Urothelium cell line (cell line): ENCODE measurements at regions not wholly inside any gene's neighbourhood (a gene's known extent, or its start where the extent isn't known, plus 50 kb on each side); places are given as distances from the start of the nearest gene placed in this dataset.
A peak's percentile ranks its signal among the peaks of the same experiment; 100 is the strongest.
"Not testable (repeated sequence)": the region's sequence is repeated elsewhere in the genome, so short reads cannot be mapped to it uniquely, and the experiment has no call there.

Experiments used
- DNase-seq: peaks from one replicate; pipeline ENCODE4 v3.0.0; 2011; ENCODE audit warnings: low spot score, mixed read lengths
- FAIRE-seq: peaks from 2 replicates; lab custom pipeline; 2011; peaks lifted over from hg19 to GRCh38; lab: Jason Lieb, UNC

DNA sequence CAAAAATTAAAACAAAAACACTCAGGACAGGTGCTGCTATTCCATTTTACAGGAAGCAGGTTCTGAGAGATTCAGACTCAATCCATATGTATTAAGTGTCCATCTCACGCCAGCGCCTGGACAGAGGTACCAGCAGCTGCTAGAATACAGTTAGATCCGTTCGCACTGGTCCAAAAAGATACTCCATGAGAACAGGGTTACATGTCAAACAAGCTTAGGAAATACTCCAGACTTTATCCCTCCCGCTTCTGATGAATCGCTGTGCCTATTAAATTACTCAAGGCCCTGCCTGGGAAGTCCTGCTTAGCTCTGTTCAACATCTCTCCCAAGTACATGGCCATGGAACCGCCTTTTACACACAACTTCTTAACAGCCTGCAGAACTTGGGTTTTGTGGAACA lies 50.2 kb upstream of the SLC35C1 start:
- FAIRE-seq (no peak), DNase-seq (no peak)

GRCh38 chr11:45754261-45754709 lies 50.7 kb upstream of the SLC35C1 start:
- FAIRE-seq, result no peak

DNA sequence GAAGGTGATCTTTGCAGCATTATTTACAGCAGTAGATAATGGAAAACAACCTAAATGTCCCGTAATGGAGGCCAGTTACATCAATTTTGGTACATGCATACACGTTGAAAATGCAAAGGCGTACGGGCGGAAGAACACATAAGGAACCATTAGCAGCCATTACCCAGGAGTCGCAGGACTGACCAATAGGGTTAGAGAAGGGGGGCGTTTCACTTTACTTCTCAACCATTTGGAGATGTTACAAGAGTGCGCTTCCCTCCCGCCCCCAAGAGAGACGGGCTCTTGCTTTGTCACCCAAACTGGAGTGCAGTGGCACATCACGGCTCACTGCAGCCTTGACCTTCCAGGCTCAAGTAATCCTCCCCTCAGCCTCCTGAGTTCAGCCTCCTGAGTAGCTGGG lies 52.8 kb upstream of the SLC35C1 start:
- no peak for FAIRE-seq
- no peak for DNase-seq

More at GRCh38 chr11:45754261-45754709, 50.7 kb upstream of the SLC35C1 start:
- no peak for DNase-seq

GRCh38 chr11:45751430-45751829 lies 53.5 kb upstream of the SLC35C1 start:
- FAIRE-seq (no peak), DNase-seq (no peak)

DNA sequence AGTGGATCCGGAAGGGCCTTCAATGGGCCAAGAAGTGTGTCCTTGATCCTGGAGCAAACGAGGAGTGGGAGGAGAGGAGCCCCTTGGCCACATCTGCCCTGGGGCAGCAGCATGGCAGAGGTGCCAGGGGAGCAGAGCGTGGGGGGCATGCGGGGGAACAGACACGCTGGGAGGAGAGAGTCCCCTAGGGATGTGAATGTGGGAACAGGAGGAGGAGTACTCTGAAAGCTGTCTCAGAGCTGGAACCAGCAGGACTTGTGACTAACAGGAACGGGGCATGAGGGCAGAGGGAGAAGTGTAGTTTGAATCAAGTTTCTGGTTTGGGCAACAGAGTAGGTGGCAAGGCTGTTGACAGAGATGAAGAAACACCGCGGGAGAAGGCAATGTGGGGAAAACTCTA lies 54.5 kb upstream of the SLC35C1 start:
- FAIRE-seq, result no peak
- DNase-seq, result no peak

DNA sequence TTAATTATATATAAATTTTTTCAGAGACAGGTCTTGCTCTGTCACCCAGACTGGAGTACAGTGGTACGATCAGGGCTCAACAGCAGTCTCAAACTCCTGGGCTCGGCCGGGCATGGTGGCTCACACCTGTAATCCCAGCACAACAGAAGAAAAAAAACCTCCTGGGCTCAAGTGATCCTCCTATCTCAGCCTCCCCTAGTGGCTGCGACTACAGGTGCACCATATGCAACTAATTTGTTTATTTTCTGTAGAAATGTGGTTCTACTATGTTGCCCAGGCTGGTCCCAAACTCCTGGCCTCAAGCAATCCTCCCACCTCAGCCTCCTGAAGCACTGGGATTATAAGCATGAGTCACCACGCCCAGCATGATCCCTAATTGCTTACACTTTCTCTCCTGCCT lies 56.1 kb upstream of the SLC35C1 start:
- FAIRE-seq (no peak), DNase-seq (no peak)

- no peak for DNase-seq
- no peak for FAIRE-seq
Observed at GRCh38 chr11:45745065-45745811, 59.7 kb upstream of the SLC35C1 start.

DNA sequence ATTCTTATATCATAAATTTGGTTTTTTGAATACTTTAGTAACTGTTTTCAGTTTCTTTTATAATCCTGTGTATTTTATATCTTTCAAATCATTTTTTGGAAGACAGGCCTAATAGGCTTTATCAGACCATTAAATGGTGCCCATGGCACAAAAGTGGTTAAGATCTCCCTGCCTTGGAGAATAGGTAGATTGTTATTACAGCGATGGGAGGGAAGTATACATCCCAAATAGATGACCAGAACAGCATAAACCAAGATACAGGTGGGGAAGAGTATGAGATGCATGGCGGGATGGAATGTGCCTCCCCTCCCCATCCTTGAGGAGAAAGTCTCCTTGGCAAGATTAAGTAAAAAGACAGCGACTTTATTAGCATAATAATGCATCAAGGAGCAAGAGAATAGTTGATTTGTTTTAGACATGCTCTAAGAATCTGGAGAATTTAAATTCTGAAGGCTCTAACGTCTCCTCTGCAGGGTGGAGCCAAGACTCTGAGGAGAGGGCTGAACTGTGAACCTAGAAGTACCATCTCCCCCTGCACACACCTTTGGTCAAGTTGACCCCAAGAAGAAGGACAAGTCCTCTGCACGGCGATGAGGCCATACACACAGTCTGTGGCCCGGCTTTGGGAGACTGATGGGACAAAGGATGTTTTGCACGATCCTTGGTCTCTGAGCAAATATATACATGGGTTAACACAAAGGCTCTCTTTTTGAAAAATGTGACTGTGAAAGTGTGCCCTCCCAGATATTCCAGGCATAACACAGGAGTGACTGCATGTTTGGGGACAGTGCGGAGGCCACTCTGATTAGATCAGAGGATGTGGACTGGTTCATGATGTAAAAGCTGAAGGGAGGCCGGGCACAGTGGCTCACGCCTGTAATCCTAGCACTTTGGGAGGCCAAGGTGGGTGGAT lies 61.1 kb upstream of the SLC35C1 start:
- no peak for FAIRE-seq
- no peak for DNase-seq

DNA sequence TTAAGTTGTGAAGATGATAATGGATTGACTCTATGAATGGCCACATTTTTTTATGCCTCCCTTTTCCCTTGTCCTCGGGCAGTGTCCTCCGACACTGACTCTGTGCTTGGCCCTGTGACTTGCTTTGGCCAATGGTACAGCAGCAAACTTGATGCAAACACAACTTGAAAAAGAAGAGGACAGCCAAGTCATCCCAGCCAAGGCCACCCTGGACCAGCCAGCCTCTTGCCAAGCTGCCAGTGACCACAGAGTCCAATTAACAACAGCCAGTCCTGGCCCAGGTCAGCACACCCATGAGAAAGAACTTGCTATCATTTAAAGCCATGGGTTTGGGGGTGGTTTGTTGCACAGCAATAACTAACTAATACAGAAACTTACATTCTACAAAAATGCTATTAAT lies 63.4 kb upstream of the SLC35C1 start:
- no peak for DNase-seq
- no peak for FAIRE-seq

DNA sequence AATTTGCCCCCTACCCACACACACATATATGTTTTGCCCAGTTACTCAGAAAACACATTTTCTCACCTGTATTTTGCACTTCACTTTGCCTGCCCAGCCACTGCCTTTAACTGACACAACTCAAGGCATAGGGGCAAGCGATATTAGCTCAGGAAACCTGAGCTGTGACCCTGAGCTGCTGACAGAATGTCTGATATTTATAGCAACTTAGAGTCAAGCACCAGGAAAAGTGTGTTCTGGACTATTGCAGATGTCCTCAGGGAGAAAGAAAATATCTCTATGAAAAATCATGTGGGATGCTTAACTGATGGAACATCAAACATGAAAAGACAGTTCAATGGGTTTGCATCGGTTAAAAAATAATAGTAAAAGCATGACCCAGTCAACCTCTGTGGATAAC lies 63.9 kb upstream of the SLC35C1 start:
- DNase-seq, result no peak
- FAIRE-seq, result no peak

- DNase-seq (no peak), FAIRE-seq (no peak)
Observed at GRCh38 chr11:45739866-45740265, 65.1 kb upstream of the SLC35C1 start.

GRCh38 chr11:45739071-45739470 lies 65.9 kb upstream of the SLC35C1 start:
- DNase-seq, FAIRE-seq: not testable (repeated sequence)

- FAIRE-seq, DNase-seq: not testable (repeated sequence)
Observed at GRCh38 chr11:45738194-45738593, 66.8 kb upstream of the SLC35C1 start.

GRCh38 chr11:45737056-45737455 lies 67.9 kb upstream of the SLC35C1 start:
- FAIRE-seq, result peak; percentile 52

GRCh38 chr11:45736424-45736823 lies 68.5 kb upstream of the SLC35C1 start:
- DNase-seq, result peak; percentile 61
- peak; percentile 88 for FAIRE-seq

More at GRCh38 chr11:45737056-45737455, 67.9 kb upstream of the SLC35C1 start:
- peak; percentile 43 for DNase-seq

DNA sequence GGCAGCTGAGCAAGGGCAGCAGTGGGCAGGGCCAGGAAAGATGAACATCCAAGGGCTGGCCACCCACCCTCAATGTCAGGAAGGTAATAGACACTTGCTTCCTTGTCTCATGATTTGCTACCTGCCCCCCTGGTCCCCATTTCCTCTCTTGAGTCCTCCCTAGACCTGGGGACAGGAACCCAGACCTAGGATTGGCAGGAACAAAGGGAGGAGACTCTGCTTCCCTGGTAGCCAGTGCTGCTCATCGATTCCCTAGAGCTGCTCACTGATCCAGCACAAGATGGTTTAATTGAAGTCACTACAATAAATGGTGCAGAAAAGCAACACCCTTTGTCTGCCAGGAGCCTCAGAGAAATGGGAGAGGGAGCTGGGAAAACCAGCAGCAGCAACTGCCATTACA lies 67.8 kb upstream of the CHST1 start:
- FAIRE-seq (no peak), DNase-seq (no peak)

- no peak for DNase-seq
- FAIRE-seq, result no peak
Observed at GRCh38 chr11:45732343-45732742, 66.9 kb upstream of the CHST1 start.

GRCh38 chr11:45731171-45731570 lies 65.7 kb upstream of the CHST1 start:
- DNase-seq, FAIRE-seq: not testable (repeated sequence)

GRCh38 chr11:45730014-45730413 lies 64.6 kb upstream of the CHST1 start:
- FAIRE-seq (no peak), DNase-seq (no peak)

DNA sequence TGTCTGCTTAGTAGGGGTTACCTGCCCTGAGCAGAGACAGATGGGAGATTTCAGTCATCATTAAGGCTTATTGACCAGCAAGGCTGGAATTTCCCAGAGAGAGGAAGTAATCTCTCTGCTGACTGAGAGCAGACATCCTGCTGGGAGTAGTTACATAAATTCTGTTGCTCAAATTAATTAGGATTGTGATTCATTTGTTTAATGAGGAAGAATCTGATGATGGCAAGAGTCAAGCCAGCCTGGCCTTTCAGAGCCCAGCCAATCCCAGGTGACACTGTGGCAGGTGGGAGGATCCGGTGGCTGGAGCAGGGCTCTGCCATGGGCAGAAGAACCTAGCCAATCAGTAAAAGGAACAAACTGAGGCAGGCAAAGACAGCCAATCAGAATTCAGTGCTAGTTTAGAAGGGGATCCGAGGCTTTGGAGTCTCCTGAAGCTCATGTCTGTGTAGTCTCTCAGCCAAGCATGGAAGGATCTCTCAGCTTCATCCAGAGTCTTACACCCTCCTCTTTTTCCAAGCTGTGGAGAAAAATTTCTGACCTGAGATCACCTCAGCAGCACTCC lies 61.2 kb upstream of the CHST1 start:
- DNase-seq (no peak), FAIRE-seq (no peak)

- DNase-seq (no peak), FAIRE-seq (no peak)
Observed at GRCh38 chr11:45725776-45726492, 60.5 kb upstream of the CHST1 start.
